ENCODE measurements at regions not wholly inside any gene's neighbourhood (a gene's known extent, or its start where the extent isn't known, plus 50 kb on each side); places are given as distances from the start of the nearest gene placed in this dataset.

DNA sequence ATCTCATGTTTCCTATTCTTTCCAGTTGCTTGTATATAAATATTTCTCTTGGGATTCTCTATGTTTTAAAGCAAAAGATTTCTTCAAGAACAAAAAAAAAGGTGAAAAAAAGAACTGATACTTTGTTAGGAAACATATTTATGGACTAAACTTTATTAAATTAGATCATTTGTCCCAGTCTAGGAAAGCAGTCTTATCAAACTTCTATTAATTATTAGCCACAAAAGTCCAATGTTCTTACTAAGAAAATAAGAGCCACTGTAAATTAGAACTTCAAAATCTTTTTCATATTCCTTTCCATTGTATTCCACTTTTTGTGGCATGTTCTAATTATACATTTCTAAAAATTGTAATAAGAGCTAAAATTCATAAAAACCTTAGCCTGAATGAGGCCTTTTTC, 175.2 kb downstream of the TYW3 start:
- Histone ChIP-seq H3K4me3 (no peak overlapping the region), H3K4me1 (no peaks in the 10 kb centered on the region), H3K27me3 (no peaks in the 10 kb centered on the region), H3K27ac (no peak overlapping the region), H3K9me3 (no peaks in the 10 kb centered on the region), H3K36me3 (no peaks in the 10 kb centered on the region)
- TF ChIP-seq, protein P1, sequence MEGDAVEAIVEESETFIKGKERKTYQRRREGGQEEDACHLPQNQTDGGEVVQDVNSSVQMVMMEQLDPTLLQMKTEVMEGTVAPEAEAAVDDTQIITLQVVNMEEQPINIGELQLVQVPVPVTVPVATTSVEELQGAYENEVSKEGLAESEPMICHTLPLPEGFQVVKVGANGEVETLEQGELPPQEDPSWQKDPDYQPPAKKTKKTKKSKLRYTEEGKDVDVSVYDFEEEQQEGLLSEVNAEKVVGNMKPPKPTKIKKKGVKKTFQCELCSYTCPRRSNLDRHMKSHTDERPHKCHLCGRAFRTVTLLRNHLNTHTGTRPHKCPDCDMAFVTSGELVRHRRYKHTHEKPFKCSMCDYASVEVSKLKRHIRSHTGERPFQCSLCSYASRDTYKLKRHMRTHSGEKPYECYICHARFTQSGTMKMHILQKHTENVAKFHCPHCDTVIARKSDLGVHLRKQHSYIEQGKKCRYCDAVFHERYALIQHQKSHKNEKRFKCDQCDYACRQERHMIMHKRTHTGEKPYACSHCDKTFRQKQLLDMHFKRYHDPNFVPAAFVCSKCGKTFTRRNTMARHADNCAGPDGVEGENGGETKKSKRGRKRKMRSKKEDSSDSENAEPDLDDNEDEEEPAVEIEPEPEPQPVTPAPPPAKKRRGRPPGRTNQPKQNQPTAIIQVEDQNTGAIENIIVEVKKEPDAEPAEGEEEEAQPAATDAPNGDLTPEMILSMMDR (IDR thresholded peaks at IDR 0.05): no peak
- intact Hi-C loops (cut with DNase I; ENCODE audit: low total_unique reads): no loop called here
- DNase-seq: no peak

DNA sequence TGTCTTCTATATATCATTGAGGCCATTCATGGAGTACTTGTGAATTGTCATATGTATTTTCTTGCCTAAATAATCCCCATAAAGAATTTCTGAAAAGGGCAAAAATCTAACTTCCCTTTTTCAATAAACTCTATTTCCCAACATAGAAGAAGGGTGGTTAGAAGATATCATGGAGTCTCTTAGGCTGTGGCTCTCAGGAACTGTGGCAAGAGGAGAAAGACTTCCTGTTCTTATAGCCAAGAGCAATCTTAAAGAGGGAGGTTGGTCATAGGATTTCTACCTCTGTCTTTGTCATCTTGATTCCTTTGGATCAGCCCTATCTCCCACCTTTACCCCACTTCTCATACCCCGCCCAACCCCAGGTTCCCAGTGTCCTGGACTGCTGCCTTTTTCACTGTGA, 175.8 kb downstream of the TYW3 start:
- no peak for DNase-seq

GRCh38 chr1:74913978-74914377, 181.0 kb downstream of the TYW3 start:
- TF ChIP-seq, protein P1 (IDR thresholded peaks at IDR 0.05): no peak
- Histone ChIP-seq H3K9me3 (peaks cover 0 to 2% (median 0%) of the 10 kb centered on the region in 3 donors), H3K4me3 (no peak overlapping the region), H3K4me1 (no peaks in the 10 kb centered on the region), H3K27ac (no peak overlapping the region), H3K27me3 (no peaks in the 10 kb centered on the region), H3K36me3 (no peaks in the 10 kb centered on the region)
- no peak for DNase-seq
- intact Hi-C loops (cut with DNase I; ENCODE audit: low total_unique reads): no loop called here

More for the DNA sequence above, 175.8 kb downstream of the TYW3 start:
- Histone ChIP-seq H3K4me3 (no peak overlapping the region), H3K27me3 (no peaks in the 10 kb centered on the region), H3K4me1 (no peaks in the 10 kb centered on the region), H3K27ac (no peak overlapping the region), H3K9me3 (no peaks in the 10 kb centered on the region), H3K36me3 (no peaks in the 10 kb centered on the region)
- intact Hi-C loops (cut with DNase I; ENCODE audit: low total_unique reads): no loop called here
- TF ChIP-seq, protein P1 (IDR thresholded peaks at IDR 0.05): no peak

- no peak for DNase-seq
- Histone ChIP-seq H3K36me3 (no peaks in the 10 kb centered on the region), H3K4me1 (no peaks in the 10 kb centered on the region), H3K27ac (no peak overlapping the region), H3K4me3 (no peak overlapping the region), H3K9me3 (no peaks in the 10 kb centered on the region), H3K27me3 (no peaks in the 10 kb centered on the region)
- TF ChIP-seq, protein P1 (IDR thresholded peaks at IDR 0.05): no peak
- intact Hi-C loops (cut with DNase I; ENCODE audit: low total_unique reads): no loop called here
Observed at GRCh38 chr1:74933500-74933899, 200.5 kb downstream of the TYW3 start.

- Histone ChIP-seq H3K36me3 (no peaks in the 10 kb centered on the region), H3K27me3 (no peaks in the 10 kb centered on the region), H3K9me3 (no peaks in the 10 kb centered on the region), H3K4me1 (no peaks in the 10 kb centered on the region), H3K27ac (no peak overlapping the region), H3K4me3 (no peak overlapping the region)
- TF ChIP-seq, protein P1 (IDR thresholded peaks at IDR 0.05): no peak
- intact Hi-C loops (cut with DNase I; ENCODE audit: low total_unique reads): no loop called here
- DNase-seq: no peak
Observed at GRCh38 chr1:74935446-74935845, 198.7 kb upstream of the LHX8 start.

GRCh38 chr1:74937176-74937575, 197.0 kb upstream of the LHX8 start:
- TF ChIP-seq, protein P1 (IDR thresholded peaks at IDR 0.05): no peak
- H3K4me3 ChIP-seq: no peak overlapping the region
- no peak for DNase-seq
- no peaks in the 10 kb centered on the region for H3K27me3 ChIP-seq
- no peaks in the 10 kb centered on the region for H3K36me3 ChIP-seq
- intact Hi-C loops (cut with DNase I; ENCODE audit: low total_unique reads): no loop called here
- H3K27ac ChIP-seq: no peak overlapping the region
- no peaks in the 10 kb centered on the region for H3K9me3 ChIP-seq
- no peaks in the 10 kb centered on the region for H3K4me1 ChIP-seq

Measured in tibial artery (tissue), 4 donors.